Body of pancreas (tissue), 4 donors: ENCODE measurements at regions not wholly inside any gene's neighbourhood (a gene's known extent, or its start where the extent isn't known, plus 50 kb on each side); places are given as distances from the start of the nearest gene placed in this dataset.

Experiments used
- ATAC-seq: fragments of 150-250 bp; one replicate; pipeline ENCODE4 v1.9.1; 2016
- DNase-seq, 4 donors: peaks; one replicate each; pipeline ENCODE4 v3.0.0-alpha.2; 2019
- H3K27ac ChIP-seq, 4 donors: fragments of 200-600 bp; sonication (generic); 1 replicate in 3 of 4; 2 replicates in 1 of 4; pipeline versions ENCODE4 v1.5.1 to v1.6.1; 2016 to 2019; ENCODE audit warnings: mild to moderate bottlenecking in 1 of 4, mixed read lengths in 1 of 4, moderate library complexity in 1 of 4
- H3K27me3 ChIP-seq, 2 donors: fragments of 200-600 bp; sonication (generic); one replicate each; pipeline ENCODE4 v1.6.0; 2016; ENCODE audit warnings: mild to moderate bottlenecking in 1 of 2
- H3K36me3 ChIP-seq, 2 donors: fragments of 200-600 bp; sonication (generic); replicated peaks in 1 of 2; 2 replicates each; pipeline ENCODE4 v1.5.1; 2016; ENCODE audit warnings: low read depth in 2 of 2; ENCODE audit not compliant: insufficient read depth in 1 of 2
- H3K4me1 ChIP-seq: fragments of 200-600 bp; sonication (generic); one replicate; pipeline ENCODE4 v1.6.0; 2016
- H3K4me3 ChIP-seq, 2 donors: fragments of 200-600 bp; sonication (generic); 1 replicate in 1 of 2; 2 replicates in 1 of 2; pipeline ENCODE4 v1.5.1; 2016 to 2019
- H3K9me3 ChIP-seq, 3 donors: fragments of 200-600 bp; sonication (generic); 1 replicate in 2 of 3; 2 replicates in 1 of 3; pipeline ENCODE4 v1.5.1; 2016
- CTCF ChIP-seq, 7 experiments: fragments of 450-650 bp in 4 of 7; fragments of 200-600 bp in 3 of 7; sonication (generic) in 3 of 7; IDR thresholded peaks; one replicate each; pipeline ENCODE4 v1.5.1; 2016 to 2019; ENCODE audit warnings: antibody characterized with exemption in 7 of 7
- POLR2A ChIP-seq, 3 donors: fragments of 450-650 bp; IDR thresholded peaks; one replicate each; pipeline ENCODE4 v1.6.1; 2016; ENCODE audit warnings: antibody characterized with exemption in 3 of 3, mild to moderate bottlenecking in 2 of 3
- WGBS, 2 donors: methylation state at CpG; one replicate each; pipeline ENCODE4 v1.1.5; 2017; 5-methylcytosine and 5-hydroxymethylcytosine counted together
- intact Hi-C: fragments of 100-400 bp; cut with DNase I; formaldehyde crosslinking; loops from one replicate; pipeline ENCODE4 v1.15.1; 2023

GRCh38 chr2:40967451-40967850 lies 515.6 kb upstream of the SLC8A1 start:
- DNase-seq (no peak), ATAC-seq (no peak)
- Histone ChIP-seq H3K9me3 (no peaks in the 10 kb centered on the region), H3K36me3 (no peaks in the 10 kb centered on the region), H3K4me1 (no peaks in the 10 kb centered on the region), H3K27me3 (no peaks in the 10 kb centered on the region), H3K27ac (no peak overlapping the region), H3K4me3 (no peak overlapping the region)
- intact Hi-C loops = no loop called here
- 61 to 76% methylated on average over 4 of the region's 4 CpGs for WGBS, 2 donors
- TF ChIP-seq CTCF (IDR thresholded peaks at IDR 0.05) (no peak), POLR2A (IDR thresholded peaks at IDR 0.05) (no peak)

DNA sequence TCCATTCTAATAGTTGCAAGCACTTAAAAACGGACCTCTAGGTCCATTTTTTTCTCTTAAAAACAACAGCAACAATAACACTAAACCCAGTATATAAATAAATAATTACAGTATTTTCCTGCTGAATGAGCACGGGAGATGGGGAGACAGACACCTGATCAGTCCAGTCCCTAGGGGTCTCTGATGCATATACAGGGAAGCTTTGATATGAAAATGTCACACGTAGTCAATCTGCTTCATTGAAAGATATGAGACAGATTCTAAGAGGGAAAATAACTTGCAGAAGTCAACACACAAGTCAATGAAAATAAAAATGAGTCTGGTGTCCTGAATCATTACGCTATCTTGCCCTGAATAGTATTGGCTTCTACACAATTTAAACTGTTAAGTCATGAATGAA lies 523.3 kb upstream of the SLC8A1 start:
- Histone ChIP-seq H3K9me3 (no peaks in the 10 kb centered on the region), H3K36me3 (no peaks in the 10 kb centered on the region), H3K4me3 (no peak overlapping the region), H3K27me3 (no peaks in the 10 kb centered on the region), H3K27ac (no peak overlapping the region), H3K4me1 (no peaks in the 10 kb centered on the region)
- TF ChIP-seq CTCF (IDR thresholded peaks at IDR 0.05) (no peak), POLR2A (IDR thresholded peaks at IDR 0.05) (no peak)
- WGBS, 2 donors = 58 to 69% methylated on average over 4 of the region's 4 CpGs
- DNase-seq (no peak), ATAC-seq (no peak)
- intact Hi-C loops = no loop called here

GRCh38 chr2:40997362-40997761 lies 545.5 kb upstream of the SLC8A1 start:
- H3K27ac ChIP-seq = no peak overlapping the region
- no peaks in the 10 kb centered on the region for H3K9me3 ChIP-seq
- no peaks in the 10 kb centered on the region for H3K4me1 ChIP-seq
- DNase-seq (no peak), ATAC-seq (no peak)
- intact Hi-C loops = no loop called here
- H3K4me3 ChIP-seq = no peak overlapping the region
- no peaks in the 10 kb centered on the region for H3K36me3 ChIP-seq
- WGBS, 2 donors = 22 to 33% methylated on average over 4 of the region's 4 CpGs
- H3K27me3 ChIP-seq = no peaks in the 10 kb centered on the region
- TF ChIP-seq CTCF (IDR thresholded peaks at IDR 0.05) (no peak), POLR2A (IDR thresholded peaks at IDR 0.05) (no peak)

DNA sequence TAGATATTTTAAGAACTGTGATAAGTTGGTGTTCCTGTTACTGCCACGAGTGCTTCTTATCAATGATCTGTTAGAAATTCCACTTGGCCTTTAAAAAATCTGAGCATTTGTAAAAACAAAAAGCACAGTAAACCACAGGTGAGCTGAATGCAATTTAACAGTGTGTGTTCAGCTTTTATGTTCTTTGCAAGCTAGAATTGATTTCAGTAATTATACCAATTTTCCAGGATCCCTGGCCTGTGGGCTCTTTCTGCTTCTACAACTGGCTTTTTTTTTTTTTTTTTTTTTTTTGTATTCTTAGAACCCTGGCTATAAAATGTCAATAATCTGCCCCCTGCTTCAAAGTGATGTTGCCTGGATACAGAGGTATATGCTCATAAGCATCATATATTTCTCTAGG lies 548.5 kb upstream of the SLC8A1 start:
- no peaks in the 10 kb centered on the region for H3K9me3 ChIP-seq
- H3K4me1 ChIP-seq = no peaks in the 10 kb centered on the region
- no peaks in the 10 kb centered on the region for H3K27me3 ChIP-seq
- H3K36me3 ChIP-seq = no peaks in the 10 kb centered on the region
- DNase-seq = no peak
- TF ChIP-seq CTCF (IDR thresholded peaks at IDR 0.05) (no peak), POLR2A (IDR thresholded peaks at IDR 0.05) (no peak)
- 15 to 29% methylated on average over 1 of the region's 1 CpG for WGBS, 2 donors
- intact Hi-C loops = no loop called here
- H3K27ac ChIP-seq = no peak overlapping the region
- no peak overlapping the region for H3K4me3 ChIP-seq
- no peak for ATAC-seq

GRCh38 chr2:41000906-41001305 lies 549.0 kb upstream of the SLC8A1 start:
- intact Hi-C loops = no loop called here
- DNase-seq (no peak), ATAC-seq (no peak)
- 22 to 44% methylated on average over 2 of the region's 2 CpGs for WGBS, 2 donors
- H3K27me3 ChIP-seq = no peaks in the 10 kb centered on the region
- TF ChIP-seq CTCF (IDR thresholded peaks at IDR 0.05) (no peak), POLR2A (IDR thresholded peaks at IDR 0.05) (no peak)
- no peak overlapping the region for H3K27ac ChIP-seq
- no peak overlapping the region for H3K4me3 ChIP-seq
- H3K9me3 ChIP-seq = no peaks in the 10 kb centered on the region
- H3K4me1 ChIP-seq = no peaks in the 10 kb centered on the region
- H3K36me3 ChIP-seq = no peaks in the 10 kb centered on the region
